Liver (tissue), 8 donors: ENCODE measurements at regions not wholly inside any gene's neighbourhood (a gene's known extent, or its start where the extent isn't known, plus 50 kb on each side); places are given as distances from the start of the nearest gene placed in this dataset.

ENCODE experiments used
- DNase-seq: peaks from one replicate; pipeline ENCODE4 v3.0.0-alpha.2; 2017; ENCODE audit warnings: low spot score
- H3K27ac ChIP-seq, 2 donors: one replicate each; pipeline ENCODE4 v1.7.0; 2013; ENCODE audit warnings: inconsistent platforms in 2 of 2, low read length in 2 of 2, control low read depth in 1 of 2, low read depth in 1 of 2, mild to moderate bottlenecking in 1 of 2
- H3K27me3 ChIP-seq, 4 donors: one replicate each; pipeline versions ENCODE4 v1.6.1 to v1.7.0; 2013; ENCODE audit warnings: low read length in 3 of 4, inconsistent platforms in 1 of 4, mild to moderate bottlenecking in 1 of 4, moderate library complexity in 1 of 4; ENCODE audit not compliant: control insufficient read depth in 4 of 4, insufficient read depth in 4 of 4
- H3K36me3 ChIP-seq, 4 donors: one replicate each; pipeline versions ENCODE4 v1.6.1 to v1.7.0; 2013; ENCODE audit warnings: low read length in 3 of 4, mild to moderate bottlenecking in 3 of 4, low read depth in 1 of 4, moderate library complexity in 1 of 4; ENCODE audit not compliant: control insufficient read depth in 4 of 4, insufficient read depth in 3 of 4
- H3K4me1 ChIP-seq, 4 donors: one replicate each; pipeline versions ENCODE4 v1.6.1 to v1.7.0; 2013; ENCODE audit warnings: low read length in 3 of 4, mild to moderate bottlenecking in 3 of 4, moderate library complexity in 1 of 4; ENCODE audit not compliant: control insufficient read depth in 4 of 4, insufficient read depth in 4 of 4
- H3K4me3 ChIP-seq, 3 donors: one replicate each; pipeline versions ENCODE4 v1.6.1 to v1.7.0; 2013; ENCODE audit warnings: low read length in 3 of 3, control low read depth in 1 of 3, low read depth in 1 of 3, mild to moderate bottlenecking in 1 of 3
- H3K9ac ChIP-seq, 2 donors: one replicate each; pipeline ENCODE4 v1.7.0; 2013; ENCODE audit warnings: low read length in 2 of 2, mild to moderate bottlenecking in 2 of 2, moderate library complexity in 2 of 2, control low read depth in 1 of 2, low read depth in 1 of 2
- H3K9me3 ChIP-seq, 4 donors: one replicate each; pipeline versions ENCODE4 v1.6.1 to v1.7.0; 2013; ENCODE audit warnings: low read length in 3 of 4; ENCODE audit not compliant: control insufficient read depth in 4 of 4
- ATF3 ChIP-seq: IDR thresholded peaks from 2 replicates; pipeline ENCODE4 v1.6.1; 2016; ENCODE audit warnings: antibody characterized with exemption
- CTCF ChIP-seq: fragments of 150-350 bp; IDR thresholded peaks from 2 replicates; pipeline ENCODE4 v1.5.1; 2017; ENCODE audit warnings: improper control_type of control experiment, low read depth, low read length; ENCODE audit not compliant: missing input control
- EGR1 ChIP-seq, 2 donors: IDR thresholded peaks; 2 replicates each; pipeline ENCODE4 v1.6.1; 2016 to 2018; ENCODE audit warnings: antibody characterized with exemption in 2 of 2, low read depth in 2 of 2
- FOXA2 ChIP-seq: IDR thresholded peaks from 2 replicates; pipeline ENCODE4 v1.6.1; 2016; ENCODE audit warnings: antibody characterized with exemption
- GABPA ChIP-seq, 2 donors: IDR thresholded peaks in 1 of 2; conservative IDR thresholded peaks in 1 of 2; 2 replicates each; pipeline ENCODE4 v1.6.1; 2016; ENCODE audit warnings: antibody characterized with exemption in 2 of 2, mild to moderate bottlenecking in 1 of 2, moderate library complexity in 1 of 2
- JUND ChIP-seq, 2 donors: IDR thresholded peaks; 2 replicates each; pipeline ENCODE4 v1.6.1; 2016; ENCODE audit warnings: antibody characterized with exemption in 2 of 2
- MAX ChIP-seq: IDR thresholded peaks from 2 replicates; pipeline ENCODE4 v1.6.1; 2016; ENCODE audit warnings: antibody characterized with exemption
- REST ChIP-seq: IDR thresholded peaks from 2 replicates; pipeline ENCODE4 v1.6.1; 2016; ENCODE audit warnings: antibody characterized with exemption, mild to moderate bottlenecking
- RXRA ChIP-seq, 2 donors: IDR thresholded peaks; 2 replicates each; pipeline ENCODE4 v1.6.1; 2017 to 2018; ENCODE audit warnings: antibody characterized with exemption in 2 of 2, mild to moderate bottlenecking in 1 of 2
- SP1 ChIP-seq: IDR thresholded peaks from 2 replicates; pipeline ENCODE4 v1.6.1; 2018; ENCODE audit warnings: antibody characterized with exemption, mild to moderate bottlenecking
- YY1 ChIP-seq: IDR thresholded peaks from 2 replicates; pipeline ENCODE4 v1.6.1; 2016; ENCODE audit warnings: antibody characterized with exemption, mild to moderate bottlenecking
- WGBS: extraction: QIAGEN DNeasy Blood & Tissue Kit; methylation state at CpG from one replicate; pipeline ENCODE4 v1.1.7; 2013; 5-methylcytosine and 5-hydroxymethylcytosine counted together
- donor health status: healthy.
- donor health status: healthy.
- donor health status: healthy.
- donor health status: healthy.
- donor health status: healthy.

DNA sequence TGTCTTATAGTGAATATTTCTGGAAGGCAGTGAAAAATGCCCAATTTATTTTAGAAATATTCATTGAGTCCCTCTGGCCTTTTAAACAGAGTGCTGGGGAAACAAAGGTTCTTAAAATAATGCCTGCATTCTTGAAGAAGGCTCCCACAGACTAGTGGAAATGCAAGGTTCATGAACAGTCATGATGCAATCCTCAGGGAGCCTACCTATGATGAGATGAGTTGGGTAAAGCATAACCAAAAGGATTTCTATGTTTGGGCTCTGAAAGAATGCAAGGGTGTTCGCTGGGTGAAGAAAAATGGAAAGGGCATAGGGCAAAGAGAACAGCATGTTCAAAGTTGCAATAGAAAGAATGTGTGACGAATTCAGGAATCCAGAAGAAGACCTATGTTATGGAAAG lies 214.5 kb upstream of the MAF start (continued):
- no peak for TF ChIP-seq CTCF
- no peak for TF ChIP-seq FOXA2

DNA sequence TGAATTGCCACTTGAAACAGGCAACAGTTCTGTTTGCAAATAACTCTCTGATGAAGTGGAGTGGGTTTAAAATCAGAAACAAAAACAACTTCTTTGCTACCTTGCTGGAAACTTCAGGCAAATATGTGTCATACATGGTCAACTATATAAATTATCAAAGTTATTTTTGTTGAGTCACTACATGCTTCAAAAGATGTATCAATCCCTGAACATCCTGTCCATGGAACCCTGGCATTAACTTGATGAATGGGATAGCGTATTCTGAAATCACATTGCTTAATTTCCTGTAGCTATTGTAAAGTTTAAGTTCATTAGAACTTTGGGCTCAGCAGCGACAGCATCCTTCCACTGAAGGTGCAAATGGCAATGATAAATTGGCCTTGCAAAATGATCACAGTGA lies 213.6 kb upstream of the MAF start:
- TF ChIP-seq MAX (no peak), ATF3 (no peak), EGR1 (IDR thresholded peaks at IDR 0.05; ENCODE audit: low read depth in 2 of 2) (no peak), GABPA (IDR thresholded peaks at IDR 0.05 in 1 of 2, conservative IDR thresholded peaks at IDR 0.05 in 1 of 2) (no peak), JUND (IDR thresholded peaks at IDR 0.05) (no peak), REST (no peak), RXRA (IDR thresholded peaks at IDR 0.05) (no peak), YY1 (no peak)
- DNase-seq: no peak
- WGBS: 91% methylated on average over 2 of the region's 2 CpGs
- Histone ChIP-seq H3K27me3 (no peaks in the 10 kb centered on the region), H3K9me3 (no peaks in the 10 kb centered on the region), H3K4me1 (no peaks in the 10 kb centered on the region), H3K9ac (no peak overlapping the region), H3K4me3 (no peak overlapping the region), H3K27ac (no peak overlapping the region), H3K36me3 (no peaks in the 10 kb centered on the region)

- no peaks in the 10 kb centered on the region for H3K36me3 ChIP-seq
- no peak overlapping the region for H3K4me3 ChIP-seq
- H3K9me3 ChIP-seq: peaks cover 1 to 10% (median 6%) of the 10 kb centered on the region in 4 donors
- TF ChIP-seq SP1: no peak
- H3K9ac ChIP-seq: no peak overlapping the region
- no peak overlapping the region for H3K27ac ChIP-seq
- 67% methylated on average over 2 of the region's 2 CpGs for WGBS
- H3K4me1 ChIP-seq: no peaks in the 10 kb centered on the region
- H3K27me3 ChIP-seq: no peaks in the 10 kb centered on the region
- no peak for DNase-seq
Measured at GRCh38 chr16:79811541-79811940, 211.0 kb upstream of the MAF start.
